ENCODE measurements at regions not wholly inside any gene's neighbourhood (a gene's known extent, or its start where the extent isn't known, plus 50 kb on each side); places are given as distances from the start of the nearest gene placed in this dataset.

DNA sequence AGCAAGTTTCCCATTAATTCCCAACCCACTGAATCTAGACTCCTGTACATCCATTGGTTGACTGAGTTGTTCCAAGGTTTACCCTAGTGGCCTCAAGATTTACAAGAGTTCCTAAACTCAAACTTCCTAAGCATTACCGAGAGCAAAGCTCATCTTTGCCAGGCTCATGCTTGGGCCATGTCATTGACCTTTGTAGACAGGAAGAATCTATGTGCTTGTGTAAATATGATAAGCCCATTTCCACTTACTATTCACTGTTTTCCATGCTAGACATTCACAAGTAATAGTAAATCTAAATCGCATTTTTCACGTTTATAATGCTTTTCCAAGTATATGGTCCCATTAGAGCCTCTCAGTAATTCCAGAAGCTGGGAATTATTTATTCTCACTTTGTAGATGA is 534.5 kb upstream of the CLINT1 start:
- H3K4me1 ChIP-seq (replicated peaks; ENCODE audit: insufficient read depth) = no peaks in the 10 kb centered on the region
- no peak overlapping the region for H3K27ac ChIP-seq
- CTCF ChIA-PET = no interaction called here
- TF ChIP-seq, protein P1, sequence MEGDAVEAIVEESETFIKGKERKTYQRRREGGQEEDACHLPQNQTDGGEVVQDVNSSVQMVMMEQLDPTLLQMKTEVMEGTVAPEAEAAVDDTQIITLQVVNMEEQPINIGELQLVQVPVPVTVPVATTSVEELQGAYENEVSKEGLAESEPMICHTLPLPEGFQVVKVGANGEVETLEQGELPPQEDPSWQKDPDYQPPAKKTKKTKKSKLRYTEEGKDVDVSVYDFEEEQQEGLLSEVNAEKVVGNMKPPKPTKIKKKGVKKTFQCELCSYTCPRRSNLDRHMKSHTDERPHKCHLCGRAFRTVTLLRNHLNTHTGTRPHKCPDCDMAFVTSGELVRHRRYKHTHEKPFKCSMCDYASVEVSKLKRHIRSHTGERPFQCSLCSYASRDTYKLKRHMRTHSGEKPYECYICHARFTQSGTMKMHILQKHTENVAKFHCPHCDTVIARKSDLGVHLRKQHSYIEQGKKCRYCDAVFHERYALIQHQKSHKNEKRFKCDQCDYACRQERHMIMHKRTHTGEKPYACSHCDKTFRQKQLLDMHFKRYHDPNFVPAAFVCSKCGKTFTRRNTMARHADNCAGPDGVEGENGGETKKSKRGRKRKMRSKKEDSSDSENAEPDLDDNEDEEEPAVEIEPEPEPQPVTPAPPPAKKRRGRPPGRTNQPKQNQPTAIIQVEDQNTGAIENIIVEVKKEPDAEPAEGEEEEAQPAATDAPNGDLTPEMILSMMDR (conservative IDR thresholded peaks at IDR 0.05) = no peak
- TF ChIP-seq EZH2 (IDR thresholded peaks at IDR 0.05; ENCODE audit: low read depth) = no peak
- no peaks in the 10 kb centered on the region for H3K36me3 ChIP-seq (ENCODE audit: low read depth)
- no peaks in the 10 kb centered on the region for H3K9me3 ChIP-seq (ENCODE audit: insufficient read depth, low read depth)
- no peaks in the 10 kb centered on the region for H3K79me2 ChIP-seq (ENCODE audit: low read depth)
- no peak overlapping the region for H3K4me2 ChIP-seq
- H2AFZ ChIP-seq = no peak overlapping the region
- H3F3A ChIP-seq (ENCODE audit: insufficient read depth, low read depth) = no peaks in the 10 kb centered on the region
- H3K27me3 ChIP-seq (ENCODE audit: insufficient read depth, low read depth) = no peaks in the 10 kb centered on the region
- intact Hi-C loops (cut with micrococcal nuclease; ENCODE audit: unreplicated experiment) = no loop called here
- POLR2A ChIA-PET (ENCODE audit: unreplicated experiment) = no interaction called here
- no peaks in the 10 kb centered on the region for H4K20me1 ChIP-seq (ENCODE audit: insufficient read depth)
- BruUV-seq (replicated peaks) = no TSS peak
- H3K9me2 ChIP-seq (ENCODE audit: insufficient read depth) = no peaks in the 10 kb centered on the region
- no peak for DNase-seq
- no peak overlapping the region for H3K4me3 ChIP-seq

DNA sequence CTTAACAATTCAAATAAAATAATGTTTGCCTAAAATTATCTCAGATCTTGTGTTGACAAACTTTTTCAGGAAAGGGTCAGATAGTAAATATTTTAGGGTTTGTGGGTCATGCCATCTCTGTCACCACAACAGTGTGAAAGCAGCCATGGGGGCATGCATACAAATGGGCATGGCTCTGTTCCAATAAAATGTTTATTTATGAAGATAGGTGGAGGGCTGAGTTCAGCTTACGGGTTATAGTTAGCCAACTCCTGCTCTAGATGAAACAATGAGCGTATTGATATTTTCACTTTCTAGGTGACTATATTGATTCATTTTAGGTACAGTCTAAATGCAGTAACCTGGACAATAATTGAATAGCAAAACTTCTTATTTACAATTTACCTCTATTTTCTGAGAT is 533.8 kb upstream of the CLINT1 start:
- H3K4me2 ChIP-seq = no peak overlapping the region
- ChIA-PET CTCF (no interaction called here), POLR2A (ENCODE audit: unreplicated experiment) (no interaction called here)
- no peaks in the 10 kb centered on the region for H3K9me2 ChIP-seq (ENCODE audit: insufficient read depth)
- no peaks in the 10 kb centered on the region for H3K36me3 ChIP-seq (ENCODE audit: low read depth)
- no peak overlapping the region for H3K4me3 ChIP-seq
- no peak overlapping the region for H2AFZ ChIP-seq
- no peak for DNase-seq
- no TSS peak for BruUV-seq (replicated peaks)
- TF ChIP-seq, protein P1 (conservative IDR thresholded peaks at IDR 0.05) = no peak
- no peak for TF ChIP-seq EZH2 (IDR thresholded peaks at IDR 0.05; ENCODE audit: low read depth)
- intact Hi-C loops (cut with micrococcal nuclease; ENCODE audit: unreplicated experiment) = no loop called here
- H3K27ac ChIP-seq = no peak overlapping the region
- H4K20me1 ChIP-seq (ENCODE audit: insufficient read depth) = no peaks in the 10 kb centered on the region
- H3F3A ChIP-seq (ENCODE audit: insufficient read depth, low read depth) = no peaks in the 10 kb centered on the region
- H3K79me2 ChIP-seq (ENCODE audit: low read depth) = no peaks in the 10 kb centered on the region
- H3K9me3 ChIP-seq (ENCODE audit: insufficient read depth, low read depth) = no peaks in the 10 kb centered on the region
- H3K27me3 ChIP-seq (ENCODE audit: insufficient read depth, low read depth) = no peaks in the 10 kb centered on the region
- H3K4me1 ChIP-seq (replicated peaks; ENCODE audit: insufficient read depth) = no peaks in the 10 kb centered on the region

GRCh38 chr5:158390577-158390976 is 531.6 kb upstream of the CLINT1 start:
- Histone ChIP-seq H3K79me2 (ENCODE audit: low read depth) (no peaks in the 10 kb centered on the region), H3K4me3 (no peak overlapping the region), H3K4me1 (replicated peaks; ENCODE audit: insufficient read depth) (no peaks in the 10 kb centered on the region), H3K27me3 (ENCODE audit: insufficient read depth, low read depth) (no peaks in the 10 kb centered on the region), H3K36me3 (ENCODE audit: low read depth) (no peaks in the 10 kb centered on the region), H3F3A (ENCODE audit: insufficient read depth, low read depth) (no peaks in the 10 kb centered on the region), H3K9me3 (ENCODE audit: insufficient read depth, low read depth) (no peaks in the 10 kb centered on the region), H2AFZ (no peak overlapping the region), H3K9me2 (ENCODE audit: insufficient read depth) (no peaks in the 10 kb centered on the region), H3K27ac (no peak overlapping the region), H4K20me1 (ENCODE audit: insufficient read depth) (no peaks in the 10 kb centered on the region), H3K4me2 (no peak overlapping the region)
- CTCF ChIA-PET = no interaction called here
- DNase-seq = no peak
- intact Hi-C loops (cut with micrococcal nuclease; ENCODE audit: unreplicated experiment) = no loop called here
- no peak for TF ChIP-seq EZH2 (IDR thresholded peaks at IDR 0.05; ENCODE audit: low read depth)
- TF ChIP-seq, protein P1 (conservative IDR thresholded peaks at IDR 0.05) = no peak
- BruUV-seq (replicated peaks) = no TSS peak
- POLR2A ChIA-PET (ENCODE audit: unreplicated experiment) = no interaction called here
